ENCODE measurements at regions not wholly inside any gene's neighbourhood (a gene's known extent, or its start where the extent isn't known, plus 50 kb on each side); places are given as distances from the start of the nearest gene placed in this dataset.

GRCh38 chr11:45035413-45035812 is 84.7 kb upstream of the TP53I11 start:
- Histone ChIP-seq H3K36me3 (ENCODE audit: control insufficient read depth in 2 of 3, insufficient read depth in 3 of 3, low read length in 3 of 3) (no peaks in the 10 kb centered on the region), H3K4me1 (ENCODE audit: control insufficient read depth in 2 of 2, insufficient read depth in 2 of 2, low read length in 2 of 2) (no peaks in the 10 kb centered on the region), H3K9me3 (ENCODE audit: control insufficient read depth in 2 of 3, low read length in 3 of 3) (no peaks in the 10 kb centered on the region), H3K27me3 (ENCODE audit: control insufficient read depth in 2 of 2, insufficient read depth in 2 of 2, low read length in 2 of 2) (no peaks in the 10 kb centered on the region), H3K27ac (ENCODE audit: low read depth, low read length) (no peak overlapping the region), H3K4me3 (ENCODE audit: low read length) (no peak overlapping the region)
- ChIA-PET POLR2A (no interaction called here), CTCF (interaction anchor here (1.1 kb wide), 1 partner anchor 303 kb away, joined by 3 read pairs; no protein-coding TSS in a partner anchor)
- DNase-seq (no peak), ATAC-seq (no peak)
- H3K4me1 Mint-ChIP-seq: peaks cover 0 to 7% (median 0%) of the 10 kb centered on the region in 7 donors
- H3K4me3 Mint-ChIP-seq: no peak overlapping the region
- no peak overlapping the region for H3K27ac Mint-ChIP-seq
- intact Hi-C loops (cut with micrococcal nuclease): loop anchor here in 1 of 2 donors (10.0 kb wide), 1 partner anchor 61 kb away; no protein-coding TSS in a partner anchor
- peaks cover 0 to 13% (median 0%) of the 10 kb centered on the region in 5 donors for H3K27me3 Mint-ChIP-seq
- peaks cover 0 to 21% (median 4%) of the 10 kb centered on the region in 5 donors for H3K36me3 Mint-ChIP-seq
- H3K9me3 Mint-ChIP-seq: peaks cover 0 to 21% (median 11%) of the 10 kb centered on the region in 11 donors

DNA sequence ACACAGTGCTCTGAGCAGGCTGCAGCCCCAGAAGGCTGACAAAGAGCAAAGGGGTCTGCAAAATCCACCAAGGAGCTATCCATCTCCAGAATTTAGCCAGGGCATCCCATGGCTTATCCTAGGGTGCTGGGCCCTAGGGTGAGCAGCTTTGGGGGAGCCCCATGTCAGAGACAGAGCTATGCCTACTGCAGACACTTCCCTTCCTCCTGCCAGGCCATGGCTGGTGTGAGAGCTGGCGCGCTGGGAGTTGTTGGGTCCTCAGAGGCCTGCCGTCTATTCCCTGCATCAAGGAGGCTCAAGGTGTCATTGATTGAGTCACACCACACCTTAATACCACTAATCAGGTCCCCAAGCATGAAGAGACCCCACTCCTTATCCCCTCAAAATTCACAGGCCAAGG is 85.3 kb upstream of the TP53I11 start:
- peaks cover 0 to 11% (median 0%) of the 10 kb centered on the region in 5 donors for H3K27me3 Mint-ChIP-seq
- H3K9me3 ChIP-seq (ENCODE audit: control insufficient read depth in 2 of 3, low read length in 3 of 3): no peaks in the 10 kb centered on the region
- ChIA-PET CTCF (interaction anchor here (1.1 kb wide), 1 partner anchor 302 kb away, joined by 3 read pairs; no protein-coding TSS in a partner anchor), POLR2A (no interaction called here)
- H3K4me3 ChIP-seq (ENCODE audit: low read length): no peak overlapping the region
- H3K27ac Mint-ChIP-seq: no peak overlapping the region
- no peaks in the 10 kb centered on the region for H3K36me3 ChIP-seq (ENCODE audit: control insufficient read depth in 2 of 3, insufficient read depth in 3 of 3, low read length in 3 of 3)
- no peaks in the 10 kb centered on the region for H3K4me1 ChIP-seq (ENCODE audit: control insufficient read depth in 2 of 2, insufficient read depth in 2 of 2, low read length in 2 of 2)
- no peak overlapping the region for H3K27ac ChIP-seq (ENCODE audit: low read depth, low read length)
- peaks cover 0 to 21% (median 4%) of the 10 kb centered on the region in 5 donors for H3K36me3 Mint-ChIP-seq
- ATAC-seq: no peak
- peaks cover 0 to 7% (median 0%) of the 10 kb centered on the region in 7 donors for H3K4me1 Mint-ChIP-seq
- H3K9me3 Mint-ChIP-seq: peaks cover 0 to 21% (median 11%) of the 10 kb centered on the region in 11 donors
- H3K4me3 Mint-ChIP-seq: no peak overlapping the region
- intact Hi-C loops (cut with micrococcal nuclease): loop anchor here in 1 of 2 donors (10.0 kb wide), 1 partner anchor 61 kb away; no protein-coding TSS in a partner anchor
- no peak for DNase-seq
- H3K27me3 ChIP-seq (ENCODE audit: control insufficient read depth in 2 of 2, insufficient read depth in 2 of 2, low read length in 2 of 2): no peaks in the 10 kb centered on the region

GRCh38 chr11:45036733-45037132 is 86.0 kb upstream of the TP53I11 start:
- CTCF ChIA-PET: no interaction called here
- Histone ChIP-seq H3K36me3 (ENCODE audit: control insufficient read depth in 2 of 3, insufficient read depth in 3 of 3, low read length in 3 of 3) (no peaks in the 10 kb centered on the region), H3K27ac (ENCODE audit: low read depth, low read length) (no peak overlapping the region), H3K4me1 (ENCODE audit: control insufficient read depth in 2 of 2, insufficient read depth in 2 of 2, low read length in 2 of 2) (no peaks in the 10 kb centered on the region), H3K9me3 (ENCODE audit: control insufficient read depth in 2 of 3, low read length in 3 of 3) (no peaks in the 10 kb centered on the region), H3K4me3 (ENCODE audit: low read length) (no peak overlapping the region), H3K27me3 (ENCODE audit: control insufficient read depth in 2 of 2, insufficient read depth in 2 of 2, low read length in 2 of 2) (no peaks in the 10 kb centered on the region)
- Mint-ChIP-seq H3K27me3 (peaks cover 0 to 7% (median 0%) of the 10 kb centered on the region in 5 donors), H3K4me3 (no peak overlapping the region), H3K4me1 (peaks cover 0 to 5% (median 0%) of the 10 kb centered on the region in 7 donors), H3K36me3 (peaks cover 0 to 21% (median 4%) of the 10 kb centered on the region in 5 donors), H3K9me3 (peaks cover 0 to 21% (median 11%) of the 10 kb centered on the region in 11 donors), H3K27ac (no peak overlapping the region)
- ATAC-seq (no peak), DNase-seq (no peak)
- POLR2A ChIA-PET: no interaction called here
- intact Hi-C loops (cut with micrococcal nuclease): loop anchor here in 1 of 2 donors (10.0 kb wide), 1 partner anchor 62 kb away; no protein-coding TSS in a partner anchor

DNA sequence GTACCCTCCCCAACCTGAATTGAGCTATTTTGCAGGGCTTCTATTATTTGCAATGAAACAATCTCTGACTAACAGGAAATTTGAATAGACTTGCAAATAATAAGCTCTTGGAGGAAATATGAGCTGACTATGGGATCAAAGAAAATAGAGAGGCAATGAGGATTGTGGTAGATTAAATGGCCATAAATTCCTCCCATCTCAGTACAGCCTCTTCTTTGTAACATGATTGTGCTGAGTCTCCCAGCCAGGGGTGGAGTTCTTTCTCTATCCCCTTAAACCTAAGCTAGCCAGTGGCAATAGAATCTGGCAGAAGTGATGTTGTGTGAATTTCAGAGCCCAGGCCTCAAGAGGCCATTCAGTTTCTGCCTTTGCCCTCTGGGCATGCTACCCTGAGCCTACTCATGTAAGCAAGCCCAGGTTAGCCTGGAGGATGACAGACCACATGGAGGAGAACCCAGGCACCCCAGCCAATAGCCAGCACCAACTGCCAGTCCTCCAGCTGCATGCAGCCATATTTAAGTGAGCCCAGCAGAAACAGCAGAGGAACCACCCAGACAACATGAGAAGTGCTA is 86.8 kb upstream of the TP53I11 start:
- Mint-ChIP-seq H3K27me3 (peaks cover 0 to 3% (median 0%) of the 10 kb centered on the region in 5 donors), H3K36me3 (peaks cover 0 to 21% (median 4%) of the 10 kb centered on the region in 5 donors), H3K27ac (no peak overlapping the region), H3K4me1 (peaks cover 0 to 2% (median 0%) of the 10 kb centered on the region in 7 donors), H3K9me3 (peaks cover 0 to 21% (median 11%) of the 10 kb centered on the region in 11 donors), H3K4me3 (no peak overlapping the region)
- ATAC-seq: no peak
- Histone ChIP-seq H3K4me1 (ENCODE audit: control insufficient read depth in 2 of 2, insufficient read depth in 2 of 2, low read length in 2 of 2) (no peaks in the 10 kb centered on the region), H3K27ac (ENCODE audit: low read depth, low read length) (no peak overlapping the region), H3K9me3 (ENCODE audit: control insufficient read depth in 2 of 3, low read length in 3 of 3) (no peaks in the 10 kb centered on the region), H3K27me3 (ENCODE audit: control insufficient read depth in 2 of 2, insufficient read depth in 2 of 2, low read length in 2 of 2) (no peaks in the 10 kb centered on the region), H3K36me3 (ENCODE audit: control insufficient read depth in 2 of 3, insufficient read depth in 3 of 3, low read length in 3 of 3) (no peaks in the 10 kb centered on the region), H3K4me3 (ENCODE audit: low read length) (no peak overlapping the region)
- DNase-seq: no peak
- ChIA-PET POLR2A (no interaction called here), CTCF (no interaction called here)
- intact Hi-C loops (cut with micrococcal nuclease): loop anchor here in 1 of 2 donors (10.0 kb wide), 1 partner anchor 63 kb away; no protein-coding TSS in a partner anchor

DNA sequence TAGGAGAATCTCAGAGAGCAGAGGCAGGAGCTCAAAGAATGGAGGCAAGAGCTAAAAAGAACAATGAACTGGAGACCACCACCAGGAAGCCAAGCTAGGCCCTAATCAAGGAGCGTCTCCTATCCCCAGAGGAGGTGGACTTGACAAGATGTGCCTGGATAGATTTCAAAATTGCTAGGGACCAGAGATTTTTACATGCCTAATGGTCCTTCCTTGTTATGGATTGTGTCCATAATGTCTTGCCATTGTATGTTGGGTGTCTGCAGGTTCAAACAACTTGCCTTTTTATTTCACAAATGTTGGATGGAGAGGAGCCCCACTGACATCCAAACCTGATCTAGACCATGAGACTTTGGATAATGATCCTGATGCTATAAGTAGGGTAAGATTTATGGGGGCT is 88.2 kb upstream of the TP53I11 start:
- Mint-ChIP-seq H3K9me3 (peaks cover 0 to 21% (median 11%) of the 10 kb centered on the region in 11 donors), H3K36me3 (peaks cover 0 to 21% (median 4%) of the 10 kb centered on the region in 5 donors), H3K4me3 (no peak overlapping the region), H3K4me1 (no peaks in the 10 kb centered on the region), H3K27ac (no peak overlapping the region), H3K27me3 (no peaks in the 10 kb centered on the region)
- H3K4me1 ChIP-seq (ENCODE audit: control insufficient read depth in 2 of 2, insufficient read depth in 2 of 2, low read length in 2 of 2): no peaks in the 10 kb centered on the region
- no peak overlapping the region for H3K4me3 ChIP-seq (ENCODE audit: low read length)
- intact Hi-C loops (cut with micrococcal nuclease): loop anchor here in 1 of 2 donors (10.0 kb wide), 1 partner anchor 64 kb away; no protein-coding TSS in a partner anchor
- no peaks in the 10 kb centered on the region for H3K9me3 ChIP-seq (ENCODE audit: control insufficient read depth in 2 of 3, low read length in 3 of 3)
- ChIA-PET CTCF (no interaction called here), POLR2A (no interaction called here)
- H3K27ac ChIP-seq (ENCODE audit: low read depth, low read length): no peak overlapping the region
- no peaks in the 10 kb centered on the region for H3K36me3 ChIP-seq (ENCODE audit: control insufficient read depth in 2 of 3, insufficient read depth in 3 of 3, low read length in 3 of 3)
- no peak for DNase-seq
- no peak for ATAC-seq
- H3K27me3 ChIP-seq (ENCODE audit: control insufficient read depth in 2 of 2, insufficient read depth in 2 of 2, low read length in 2 of 2): no peaks in the 10 kb centered on the region

DNA sequence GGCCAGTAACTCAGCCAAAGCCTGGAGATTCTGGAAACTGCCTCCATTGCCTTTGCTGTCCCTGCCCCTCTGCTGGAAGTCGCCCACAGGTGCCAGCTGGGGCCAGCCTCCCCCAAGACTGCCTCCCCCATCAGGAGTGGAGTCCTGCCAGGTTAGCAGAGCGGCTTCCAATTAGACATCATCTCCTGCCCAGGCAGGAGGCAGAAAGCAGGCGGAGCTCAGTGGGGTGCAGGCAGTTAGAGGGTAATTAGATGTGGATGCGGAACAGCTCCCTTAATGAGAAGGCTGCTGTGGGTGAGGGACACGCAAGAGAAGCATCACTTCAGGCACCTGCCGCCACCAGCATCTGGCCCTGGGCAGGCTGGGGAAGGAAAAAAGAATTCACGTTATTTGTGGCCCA is 90.9 kb upstream of the TP53I11 start:
- H3K27me3 Mint-ChIP-seq: no peaks in the 10 kb centered on the region
- Histone ChIP-seq H3K27me3 (ENCODE audit: control insufficient read depth in 2 of 2, insufficient read depth in 2 of 2, low read length in 2 of 2) (no peaks in the 10 kb centered on the region), H3K27ac (ENCODE audit: low read depth, low read length) (no peak overlapping the region), H3K4me1 (ENCODE audit: control insufficient read depth in 2 of 2, insufficient read depth in 2 of 2, low read length in 2 of 2) (no peaks in the 10 kb centered on the region), H3K36me3 (ENCODE audit: control insufficient read depth in 2 of 3, insufficient read depth in 3 of 3, low read length in 3 of 3) (no peaks in the 10 kb centered on the region), H3K9me3 (ENCODE audit: control insufficient read depth in 2 of 3, low read length in 3 of 3) (no peaks in the 10 kb centered on the region), H3K4me3 (ENCODE audit: low read length) (no peak overlapping the region)
- no peak overlapping the region for H3K4me3 Mint-ChIP-seq
- no peak for ATAC-seq
- H3K9me3 Mint-ChIP-seq: peaks cover 0 to 21% (median 11%) of the 10 kb centered on the region in 11 donors
- peaks cover 0 to 9% (median 5%) of the 10 kb centered on the region in 7 donors for H3K4me1 Mint-ChIP-seq
- ChIA-PET POLR2A (no interaction called here), CTCF (no interaction called here)
- DNase-seq: no peak
- peaks cover 0 to 21% (median 4%) of the 10 kb centered on the region in 5 donors for H3K36me3 Mint-ChIP-seq
- intact Hi-C loops (cut with micrococcal nuclease): no loop called here
- H3K27ac Mint-ChIP-seq: peak overlapping the region in 1 of 9 donors; percentile 3

DNA sequence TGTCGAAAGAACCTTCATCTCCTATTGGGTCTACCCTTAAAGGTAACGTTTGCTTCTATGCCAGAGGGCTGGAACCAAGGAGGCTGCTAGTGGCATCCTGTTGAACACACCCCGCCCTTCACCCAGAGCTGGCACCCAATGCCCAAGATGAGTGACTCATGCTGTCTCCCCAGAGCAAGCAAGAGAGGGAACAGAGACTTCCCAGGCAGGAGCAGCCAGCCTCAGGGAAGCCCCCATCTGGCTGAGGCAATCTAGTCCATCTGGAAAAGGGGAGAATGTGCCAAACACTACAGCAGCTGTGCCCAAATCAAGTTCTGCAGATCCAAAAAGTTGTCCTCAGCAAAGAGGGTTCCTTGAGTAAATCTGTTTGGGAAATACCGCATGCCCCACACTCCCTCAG is 91.9 kb upstream of the TP53I11 start:
- H3K36me3 ChIP-seq (ENCODE audit: control insufficient read depth in 2 of 3, insufficient read depth in 3 of 3, low read length in 3 of 3): no peaks in the 10 kb centered on the region
- H3K4me3 Mint-ChIP-seq: no peak overlapping the region
- H3K4me3 ChIP-seq (ENCODE audit: low read length): no peak overlapping the region
- DNase-seq: no peak
- H3K36me3 Mint-ChIP-seq: peaks cover 0 to 21% (median 4%) of the 10 kb centered on the region in 5 donors
- CTCF ChIA-PET: no interaction called here
- no peaks in the 10 kb centered on the region for H3K4me1 ChIP-seq (ENCODE audit: control insufficient read depth in 2 of 2, insufficient read depth in 2 of 2, low read length in 2 of 2)
- peaks cover 0 to 11% (median 5%) of the 10 kb centered on the region in 7 donors for H3K4me1 Mint-ChIP-seq
- H3K27ac Mint-ChIP-seq: no peak overlapping the region
- no peaks in the 10 kb centered on the region for H3K9me3 ChIP-seq (ENCODE audit: control insufficient read depth in 2 of 3, low read length in 3 of 3)
- no peaks in the 10 kb centered on the region for H3K27me3 Mint-ChIP-seq
- no peaks in the 10 kb centered on the region for H3K27me3 ChIP-seq (ENCODE audit: control insufficient read depth in 2 of 2, insufficient read depth in 2 of 2, low read length in 2 of 2)
- H3K9me3 Mint-ChIP-seq: peaks cover 0 to 21% (median 11%) of the 10 kb centered on the region in 11 donors
- POLR2A ChIA-PET: no interaction called here
- intact Hi-C loops (cut with micrococcal nuclease): no loop called here
- H3K27ac ChIP-seq (ENCODE audit: low read depth, low read length): no peak overlapping the region
- peak; percentile 38 for ATAC-seq
